Testis (tissue), 2 donors: ENCODE measurements at regions not wholly inside any gene's neighbourhood (a gene's known extent, or its start where the extent isn't known, plus 50 kb on each side); places are given as distances from the start of the nearest gene placed in this dataset.

ENCODE experiments used
- DNase-seq: peaks from one replicate; pipeline ENCODE4 v3.0.0-alpha.2; 2019
- H3K27ac ChIP-seq, 2 donors: fragments of 200-600 bp; sonication (generic); one replicate each; pipeline ENCODE4 v1.5.1; 2019
- H3K27me3 ChIP-seq: fragments of 200-600 bp; sonication (generic); one replicate; pipeline ENCODE4 v1.5.1; 2019
- H3K36me3 ChIP-seq: fragments of 200-600 bp; sonication (generic); one replicate; pipeline ENCODE4 v1.5.1; 2017; ENCODE audit warnings: low read depth; ENCODE audit errors: missing control alignments
- H3K4me1 ChIP-seq: fragments of 200-600 bp; sonication (generic); one replicate; pipeline ENCODE4 v1.5.1; 2019
- H3K4me3 ChIP-seq, 2 donors: fragments of 200-600 bp; sonication (generic); one replicate each; pipeline ENCODE4 v1.5.1; 2017 to 2019
- H3K9me3 ChIP-seq: fragments of 200-600 bp; sonication (generic); one replicate; pipeline ENCODE4 v1.5.1; 2017
- POLR2A ChIP-seq: fragments of 450-650 bp; IDR thresholded peaks from one replicate; pipeline ENCODE4 v1.6.1; 2017; ENCODE audit warnings: antibody characterized with exemption, mild to moderate bottlenecking, moderate library complexity
- WGBS, 2 donors: methylation state at CpG; one replicate each; pipeline ENCODE4 v1.1.5; 2018; 5-methylcytosine and 5-hydroxymethylcytosine counted together
- intact Hi-C: fragments of 100-400 bp; cut with DNase I; formaldehyde crosslinking; loops from one replicate; pipeline ENCODE4 v1.15.1; 2023; ENCODE audit warnings: low total_unique reads
- TF ChIP-seq, protein P1 (sequence below), 3 experiments: fragments of 450-650 bp in 2 of 3; fragments of 200-600 bp in 1 of 3; sonication (generic) in 1 of 3; IDR thresholded peaks; one replicate each; pipeline ENCODE4 v1.5.1; 2016 to 2019; ENCODE audit warnings: antibody characterized with exemption in 3 of 3, mild to moderate bottlenecking in 2 of 3, moderate library complexity in 1 of 3

- Histone ChIP-seq H3K4me3 (no peak overlapping the region), H3K9me3 (no peaks in the 10 kb centered on the region), H3K36me3 (no peaks in the 10 kb centered on the region), H3K27me3 (no peaks in the 10 kb centered on the region), H3K27ac (no peak overlapping the region), H3K4me1 (peaks cover 8% of the 10 kb centered on the region)
- DNase-seq, result no peak
- 50 to 57% methylated on average over 1 of the region's 1 CpG for WGBS, 2 donors
- TF ChIP-seq POLR2A, result no peak
- TF ChIP-seq, protein P1, sequence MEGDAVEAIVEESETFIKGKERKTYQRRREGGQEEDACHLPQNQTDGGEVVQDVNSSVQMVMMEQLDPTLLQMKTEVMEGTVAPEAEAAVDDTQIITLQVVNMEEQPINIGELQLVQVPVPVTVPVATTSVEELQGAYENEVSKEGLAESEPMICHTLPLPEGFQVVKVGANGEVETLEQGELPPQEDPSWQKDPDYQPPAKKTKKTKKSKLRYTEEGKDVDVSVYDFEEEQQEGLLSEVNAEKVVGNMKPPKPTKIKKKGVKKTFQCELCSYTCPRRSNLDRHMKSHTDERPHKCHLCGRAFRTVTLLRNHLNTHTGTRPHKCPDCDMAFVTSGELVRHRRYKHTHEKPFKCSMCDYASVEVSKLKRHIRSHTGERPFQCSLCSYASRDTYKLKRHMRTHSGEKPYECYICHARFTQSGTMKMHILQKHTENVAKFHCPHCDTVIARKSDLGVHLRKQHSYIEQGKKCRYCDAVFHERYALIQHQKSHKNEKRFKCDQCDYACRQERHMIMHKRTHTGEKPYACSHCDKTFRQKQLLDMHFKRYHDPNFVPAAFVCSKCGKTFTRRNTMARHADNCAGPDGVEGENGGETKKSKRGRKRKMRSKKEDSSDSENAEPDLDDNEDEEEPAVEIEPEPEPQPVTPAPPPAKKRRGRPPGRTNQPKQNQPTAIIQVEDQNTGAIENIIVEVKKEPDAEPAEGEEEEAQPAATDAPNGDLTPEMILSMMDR (IDR thresholded peaks at IDR 0.05), result no peak
- intact Hi-C loops, result no loop called here
Observed at GRCh38 chr2:220463876-220464275, 836.4 kb downstream of the SLC4A3 start.

- Histone ChIP-seq H3K4me3 (no peak overlapping the region), H3K27ac (no peak overlapping the region), H3K9me3 (no peaks in the 10 kb centered on the region), H3K36me3 (no peaks in the 10 kb centered on the region), H3K27me3 (no peaks in the 10 kb centered on the region), H3K4me1 (peaks cover 8% of the 10 kb centered on the region)
- intact Hi-C loops, result no loop called here
- WGBS, 2 donors, result 74 to 86% methylated on average over 4 of the region's 4 CpGs
- DNase-seq, result no peak
- TF ChIP-seq, protein P1 (IDR thresholded peaks at IDR 0.05), result no peak
- TF ChIP-seq POLR2A, result no peak
Observed at GRCh38 chr2:220465700-220466099, 838.3 kb downstream of the SLC4A3 start.

DNA sequence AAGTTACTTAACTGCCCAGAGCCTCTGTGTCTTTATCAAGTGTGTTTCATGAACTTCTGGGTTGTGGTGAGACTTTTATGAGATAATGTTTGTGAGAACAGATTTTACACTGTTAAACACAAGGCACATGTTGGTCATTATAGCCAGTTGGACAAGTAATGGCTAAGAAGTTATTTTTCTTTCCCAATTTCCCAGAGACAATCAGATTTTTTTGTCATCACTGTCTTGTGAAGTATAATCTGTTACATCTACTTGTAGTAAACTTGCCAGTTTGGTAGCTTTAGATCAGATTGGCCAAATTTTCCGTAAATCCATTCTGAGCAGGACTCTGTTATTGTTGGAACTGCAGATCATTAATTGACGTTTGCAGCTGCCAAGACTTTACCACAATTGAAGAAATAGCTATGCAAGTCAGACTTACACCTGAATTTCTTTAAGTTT is 838.8 kb downstream of the SLC4A3 start:
- no peaks in the 10 kb centered on the region for H3K36me3 ChIP-seq
- intact Hi-C loops, result no loop called here
- no peak overlapping the region for H3K4me3 ChIP-seq
- no peak for TF ChIP-seq POLR2A
- TF ChIP-seq, protein P1 (IDR thresholded peaks at IDR 0.05), result no peak
- 31 to 37% methylated on average over 2 of the region's 2 CpGs for WGBS, 2 donors
- H3K27me3 ChIP-seq, result no peaks in the 10 kb centered on the region
- peaks cover 8% of the 10 kb centered on the region for H3K4me1 ChIP-seq
- no peak overlapping the region for H3K27ac ChIP-seq
- H3K9me3 ChIP-seq, result no peaks in the 10 kb centered on the region
- DNase-seq, result no peak

GRCh38 chr2:220469201-220469600 is 841.8 kb downstream of the SLC4A3 start:
- H3K4me1 ChIP-seq, result no peaks in the 10 kb centered on the region
- WGBS, 2 donors, result 82 to 89% methylated on average over 4 of the region's 4 CpGs
- no peaks in the 10 kb centered on the region for H3K9me3 ChIP-seq
- H3K4me3 ChIP-seq, result no peak overlapping the region
- no peaks in the 10 kb centered on the region for H3K36me3 ChIP-seq
- no peak overlapping the region for H3K27ac ChIP-seq
- DNase-seq, result no peak
- H3K27me3 ChIP-seq, result no peaks in the 10 kb centered on the region
- intact Hi-C loops, result no loop called here
- TF ChIP-seq, protein P1 (IDR thresholded peaks at IDR 0.05), result no peak
- no peak for TF ChIP-seq POLR2A

DNA sequence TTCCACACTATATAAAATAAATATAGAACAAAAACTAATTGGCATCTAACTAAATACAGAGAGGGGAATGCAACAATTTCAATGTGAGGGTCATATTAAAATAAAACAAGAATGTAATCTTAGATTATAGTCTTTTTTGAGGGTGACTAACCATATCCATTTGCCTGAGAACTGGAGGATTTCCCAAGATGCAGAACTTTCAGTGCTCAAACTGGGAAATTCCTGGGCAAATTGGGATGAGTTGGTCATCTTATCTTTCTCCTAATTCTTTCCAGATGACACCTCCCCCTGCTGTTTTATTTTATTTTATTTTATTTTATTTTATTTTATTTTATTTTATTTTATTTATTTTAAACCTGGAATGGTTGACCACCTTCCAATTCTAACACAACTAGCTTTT is 846.2 kb downstream of the SLC4A3 start:
- intact Hi-C loops, result no loop called here
- DNase-seq, result no peak
- Histone ChIP-seq H3K36me3 (no peaks in the 10 kb centered on the region), H3K9me3 (no peaks in the 10 kb centered on the region), H3K4me1 (no peaks in the 10 kb centered on the region), H3K27me3 (no peaks in the 10 kb centered on the region), H3K4me3 (no peak overlapping the region), H3K27ac (no peak overlapping the region)
- TF ChIP-seq, protein P1 (IDR thresholded peaks at IDR 0.05), result no peak
- no peak for TF ChIP-seq POLR2A
